ENCODE measurements at regions not wholly inside any gene's neighbourhood (a gene's known extent, or its start where the extent isn't known, plus 50 kb on each side); places are given as distances from the start of the nearest gene placed in this dataset.

DNA sequence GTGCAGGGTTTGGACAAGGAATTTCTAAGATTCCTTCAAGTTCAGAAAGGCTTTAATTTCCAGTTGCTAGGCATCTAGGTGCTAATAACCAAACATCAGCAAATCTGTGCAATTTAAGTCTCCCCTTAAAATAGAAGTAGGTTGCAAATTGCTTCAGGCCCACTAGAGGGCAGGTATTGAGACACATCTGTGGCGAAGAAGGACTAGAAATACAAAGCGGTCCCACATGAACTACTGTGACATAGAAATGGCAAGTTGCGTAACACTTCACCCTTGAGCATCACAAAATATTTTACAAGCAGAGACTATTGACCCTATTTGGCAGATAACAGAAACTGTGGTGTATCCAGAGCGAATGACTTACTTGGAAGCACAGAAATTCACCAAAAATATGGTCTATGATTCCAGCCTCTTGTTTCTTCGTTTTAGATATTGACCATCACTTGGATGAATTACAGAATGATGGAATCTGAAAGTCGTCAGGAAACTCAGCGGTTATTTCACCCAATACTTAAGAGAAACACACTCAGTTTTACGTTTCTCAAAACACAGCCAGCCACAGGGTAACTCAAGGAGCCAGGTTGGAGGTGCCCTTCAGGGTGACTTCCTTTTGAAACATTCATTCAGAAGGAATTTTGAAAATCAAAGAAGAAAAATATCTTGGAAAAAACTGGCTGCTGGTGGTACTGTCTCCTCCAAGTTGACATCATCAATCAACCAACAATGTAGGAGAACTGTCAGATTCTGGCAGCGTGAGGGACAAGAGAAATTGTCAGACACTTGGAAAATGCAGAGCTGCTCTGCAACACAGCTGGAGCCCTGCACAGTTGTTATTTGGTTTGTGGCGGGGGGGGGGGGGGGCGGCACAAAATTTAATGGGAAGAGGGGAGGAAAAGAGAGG is 256.3 kb upstream of the MINDY3 start (continued):
- TF ChIP-seq, protein P1, sequence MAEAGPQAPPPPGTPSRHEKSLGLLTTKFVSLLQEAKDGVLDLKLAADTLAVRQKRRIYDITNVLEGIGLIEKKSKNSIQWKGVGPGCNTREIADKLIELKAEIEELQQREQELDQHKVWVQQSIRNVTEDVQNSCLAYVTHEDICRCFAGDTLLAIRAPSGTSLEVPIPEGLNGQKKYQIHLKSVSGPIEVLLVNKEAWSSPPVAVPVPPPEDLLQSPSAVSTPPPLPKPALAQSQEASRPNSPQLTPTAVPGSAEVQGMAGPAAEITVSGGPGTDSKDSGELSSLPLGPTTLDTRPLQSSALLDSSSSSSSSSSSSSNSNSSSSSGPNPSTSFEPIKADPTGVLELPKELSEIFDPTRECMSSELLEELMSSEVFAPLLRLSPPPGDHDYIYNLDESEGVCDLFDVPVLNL (CRISPR knock-in tag; IDR thresholded peaks at IDR 0.05; ENCODE audit: low read depth) = no peak
- TF ChIP-seq ZNF699 (CRISPR knock-in tag; IDR thresholded peaks at IDR 0.05; ENCODE audit: insufficient replicate concordance) (no peak), PCBP2 (IDR thresholded peaks at IDR 0.05; ENCODE audit: low read depth, low read length, poor library complexity, severe bottlenecking) (no peak), HMG20B (CRISPR knock-in tag; IDR thresholded peaks at IDR 0.05) (no peak), CEBPB (tag; IDR thresholded peaks at IDR 0.05) (peak; percentile 90)
- TF ChIP-seq, protein P2, sequence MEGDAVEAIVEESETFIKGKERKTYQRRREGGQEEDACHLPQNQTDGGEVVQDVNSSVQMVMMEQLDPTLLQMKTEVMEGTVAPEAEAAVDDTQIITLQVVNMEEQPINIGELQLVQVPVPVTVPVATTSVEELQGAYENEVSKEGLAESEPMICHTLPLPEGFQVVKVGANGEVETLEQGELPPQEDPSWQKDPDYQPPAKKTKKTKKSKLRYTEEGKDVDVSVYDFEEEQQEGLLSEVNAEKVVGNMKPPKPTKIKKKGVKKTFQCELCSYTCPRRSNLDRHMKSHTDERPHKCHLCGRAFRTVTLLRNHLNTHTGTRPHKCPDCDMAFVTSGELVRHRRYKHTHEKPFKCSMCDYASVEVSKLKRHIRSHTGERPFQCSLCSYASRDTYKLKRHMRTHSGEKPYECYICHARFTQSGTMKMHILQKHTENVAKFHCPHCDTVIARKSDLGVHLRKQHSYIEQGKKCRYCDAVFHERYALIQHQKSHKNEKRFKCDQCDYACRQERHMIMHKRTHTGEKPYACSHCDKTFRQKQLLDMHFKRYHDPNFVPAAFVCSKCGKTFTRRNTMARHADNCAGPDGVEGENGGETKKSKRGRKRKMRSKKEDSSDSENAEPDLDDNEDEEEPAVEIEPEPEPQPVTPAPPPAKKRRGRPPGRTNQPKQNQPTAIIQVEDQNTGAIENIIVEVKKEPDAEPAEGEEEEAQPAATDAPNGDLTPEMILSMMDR (IDR thresholded peaks at IDR 0.05 in 2 of 3, conservative IDR thresholded peaks at IDR 0.05 in 1 of 3; ENCODE audit: insufficient read depth in 2 of 3, low read depth in 1 of 3, low read length in 3 of 3) = peak; percentile 50 to 58 (median 56)
- TF ChIP-seq, protein P3, sequence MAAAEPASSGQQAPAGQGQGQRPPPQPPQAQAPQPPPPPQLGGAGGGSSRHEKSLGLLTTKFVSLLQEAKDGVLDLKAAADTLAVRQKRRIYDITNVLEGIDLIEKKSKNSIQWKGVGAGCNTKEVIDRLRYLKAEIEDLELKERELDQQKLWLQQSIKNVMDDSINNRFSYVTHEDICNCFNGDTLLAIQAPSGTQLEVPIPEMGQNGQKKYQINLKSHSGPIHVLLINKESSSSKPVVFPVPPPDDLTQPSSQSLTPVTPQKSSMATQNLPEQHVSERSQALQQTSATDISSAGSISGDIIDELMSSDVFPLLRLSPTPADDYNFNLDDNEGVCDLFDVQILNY (CRISPR knock-in tag; IDR thresholded peaks at IDR 0.05) = no peak
